ENCODE measurements at regions not wholly inside any gene's neighbourhood (a gene's known extent, or its start where the extent isn't known, plus 50 kb on each side); places are given as distances from the start of the nearest gene placed in this dataset.
"Not testable (repeated sequence)": the region's sequence is repeated elsewhere in the genome, so short reads cannot be mapped to it uniquely, and the experiment has no call there.

DNA sequence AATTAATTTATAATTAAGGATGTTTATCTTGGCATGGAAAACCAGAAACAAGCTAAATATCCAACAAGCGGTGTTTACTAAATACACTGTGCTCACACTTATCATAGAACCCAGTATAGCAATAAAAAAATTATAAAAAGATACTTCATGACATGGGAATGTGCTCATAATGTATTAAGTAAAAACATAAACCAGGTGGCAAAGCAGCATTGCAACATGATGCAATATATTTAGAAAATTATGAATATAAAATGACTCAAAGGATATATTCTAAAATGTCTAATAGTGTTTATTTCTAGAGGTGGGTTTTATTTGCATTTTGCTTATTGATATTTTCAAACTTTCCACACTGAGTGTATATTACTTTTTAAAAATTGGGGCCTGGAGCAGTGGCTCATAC lies 84.4 kb upstream of the ATL2 start:
- DNase-seq (ENCODE audit: low read depth): no peak
- no peak overlapping the region for H3K4me3 ChIP-seq (ENCODE audit: control insufficient read depth, low read depth, low read length)
- TF ChIP-seq, protein P1, sequence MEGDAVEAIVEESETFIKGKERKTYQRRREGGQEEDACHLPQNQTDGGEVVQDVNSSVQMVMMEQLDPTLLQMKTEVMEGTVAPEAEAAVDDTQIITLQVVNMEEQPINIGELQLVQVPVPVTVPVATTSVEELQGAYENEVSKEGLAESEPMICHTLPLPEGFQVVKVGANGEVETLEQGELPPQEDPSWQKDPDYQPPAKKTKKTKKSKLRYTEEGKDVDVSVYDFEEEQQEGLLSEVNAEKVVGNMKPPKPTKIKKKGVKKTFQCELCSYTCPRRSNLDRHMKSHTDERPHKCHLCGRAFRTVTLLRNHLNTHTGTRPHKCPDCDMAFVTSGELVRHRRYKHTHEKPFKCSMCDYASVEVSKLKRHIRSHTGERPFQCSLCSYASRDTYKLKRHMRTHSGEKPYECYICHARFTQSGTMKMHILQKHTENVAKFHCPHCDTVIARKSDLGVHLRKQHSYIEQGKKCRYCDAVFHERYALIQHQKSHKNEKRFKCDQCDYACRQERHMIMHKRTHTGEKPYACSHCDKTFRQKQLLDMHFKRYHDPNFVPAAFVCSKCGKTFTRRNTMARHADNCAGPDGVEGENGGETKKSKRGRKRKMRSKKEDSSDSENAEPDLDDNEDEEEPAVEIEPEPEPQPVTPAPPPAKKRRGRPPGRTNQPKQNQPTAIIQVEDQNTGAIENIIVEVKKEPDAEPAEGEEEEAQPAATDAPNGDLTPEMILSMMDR (IDR thresholded peaks at IDR 0.05; ENCODE audit: control insufficient read depth, insufficient read depth, low read depth, low read length, missing control alignments): no peak

DNA sequence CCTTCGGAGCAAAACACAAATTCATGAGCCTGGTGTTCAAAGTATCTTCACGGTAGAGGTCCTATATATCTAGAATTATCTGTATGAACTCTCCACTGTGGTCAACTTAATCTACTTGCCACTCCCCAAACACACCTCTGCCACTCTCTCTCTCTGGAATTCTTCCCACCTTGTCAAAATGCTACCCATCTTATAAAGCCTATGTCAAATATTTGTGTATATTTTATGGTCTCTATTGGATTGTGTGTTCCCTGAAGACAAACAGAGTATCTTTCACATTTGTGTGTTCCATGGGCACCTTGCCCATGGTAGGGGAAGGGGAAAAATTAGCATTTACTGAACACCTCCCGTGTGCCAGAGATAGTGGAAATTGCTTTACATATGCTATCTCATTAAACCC lies 83.2 kb upstream of the ATL2 start:
- H3K4me3 ChIP-seq (ENCODE audit: control insufficient read depth, low read depth, low read length): no peak overlapping the region
- TF ChIP-seq, protein P1 (IDR thresholded peaks at IDR 0.05; ENCODE audit: control insufficient read depth, insufficient read depth, low read depth, low read length, missing control alignments): no peak
- no peak for DNase-seq (ENCODE audit: low read depth)

DNA sequence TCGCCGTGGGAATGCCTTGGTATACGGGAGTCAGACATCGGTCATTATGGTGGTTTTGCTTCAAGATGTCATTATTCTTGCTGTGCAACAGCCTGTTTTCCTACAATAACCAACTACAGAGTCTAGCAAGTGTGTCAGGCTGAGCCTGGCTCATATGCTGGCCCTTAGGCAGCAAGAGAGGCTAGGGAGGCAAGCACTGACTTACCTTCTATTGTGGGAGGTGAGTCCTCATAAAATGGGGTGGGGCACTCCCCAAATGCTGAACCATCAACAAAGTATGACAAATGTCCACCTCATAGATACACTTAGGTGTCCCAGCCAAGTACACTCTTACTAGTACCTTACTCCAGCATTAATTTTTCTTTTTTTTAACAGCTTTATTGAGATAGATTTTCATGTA lies 77.0 kb upstream of the ATL2 start:
- no peak overlapping the region for H3K4me3 ChIP-seq (ENCODE audit: control insufficient read depth, low read depth, low read length)
- no peak for DNase-seq (ENCODE audit: low read depth)
- TF ChIP-seq, protein P1 (IDR thresholded peaks at IDR 0.05; ENCODE audit: control insufficient read depth, insufficient read depth, low read depth, low read length, missing control alignments): no peak

DNA sequence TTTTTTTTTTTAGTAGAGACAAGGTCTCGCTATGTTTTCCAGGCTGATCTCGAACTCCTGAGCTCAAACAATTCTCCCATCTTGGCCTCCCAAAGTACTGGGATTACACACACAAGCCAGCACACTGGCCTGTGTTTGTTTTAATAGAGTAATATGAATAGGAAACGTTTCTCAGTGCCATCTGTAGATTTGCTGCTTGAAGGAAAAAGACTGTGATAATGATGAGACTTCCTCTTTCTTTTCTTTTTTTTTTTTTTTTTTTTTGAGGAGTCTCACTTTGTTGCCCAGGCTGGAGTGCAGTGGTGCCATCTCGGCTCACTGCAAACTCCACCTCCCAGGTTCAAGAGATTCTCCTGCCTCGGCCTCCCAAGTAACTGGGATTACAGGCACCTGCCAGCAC lies 74.7 kb upstream of the ATL2 start:
- H3K4me3 ChIP-seq (ENCODE audit: control insufficient read depth, low read depth, low read length); DNase-seq (ENCODE audit: low read depth): not testable (repeated sequence)

DNA sequence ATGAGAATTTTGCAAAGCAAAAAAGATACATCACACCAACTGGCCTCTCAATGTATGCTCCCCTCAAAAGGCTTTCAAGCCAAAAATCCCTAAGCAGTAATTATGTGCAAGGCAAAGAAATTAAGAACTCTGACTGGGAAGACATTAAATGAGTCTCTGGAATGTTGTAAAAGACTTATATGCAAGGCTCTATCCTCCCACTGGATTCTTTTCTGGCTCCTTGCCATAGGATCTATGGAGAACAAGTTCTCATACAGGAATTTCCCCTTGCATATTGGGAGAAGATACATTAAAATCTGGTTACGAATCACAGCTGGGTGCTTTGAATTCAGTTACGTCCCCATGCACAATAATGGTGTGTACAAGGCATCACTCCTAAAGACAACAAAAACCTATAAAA lies 73.4 kb upstream of the ATL2 start:
- H3K4me3 ChIP-seq (ENCODE audit: control insufficient read depth, low read depth, low read length): no peak overlapping the region
- TF ChIP-seq, protein P1 (IDR thresholded peaks at IDR 0.05; ENCODE audit: control insufficient read depth, insufficient read depth, low read depth, low read length, missing control alignments): no peak
- DNase-seq (ENCODE audit: low read depth): no peak

DNA sequence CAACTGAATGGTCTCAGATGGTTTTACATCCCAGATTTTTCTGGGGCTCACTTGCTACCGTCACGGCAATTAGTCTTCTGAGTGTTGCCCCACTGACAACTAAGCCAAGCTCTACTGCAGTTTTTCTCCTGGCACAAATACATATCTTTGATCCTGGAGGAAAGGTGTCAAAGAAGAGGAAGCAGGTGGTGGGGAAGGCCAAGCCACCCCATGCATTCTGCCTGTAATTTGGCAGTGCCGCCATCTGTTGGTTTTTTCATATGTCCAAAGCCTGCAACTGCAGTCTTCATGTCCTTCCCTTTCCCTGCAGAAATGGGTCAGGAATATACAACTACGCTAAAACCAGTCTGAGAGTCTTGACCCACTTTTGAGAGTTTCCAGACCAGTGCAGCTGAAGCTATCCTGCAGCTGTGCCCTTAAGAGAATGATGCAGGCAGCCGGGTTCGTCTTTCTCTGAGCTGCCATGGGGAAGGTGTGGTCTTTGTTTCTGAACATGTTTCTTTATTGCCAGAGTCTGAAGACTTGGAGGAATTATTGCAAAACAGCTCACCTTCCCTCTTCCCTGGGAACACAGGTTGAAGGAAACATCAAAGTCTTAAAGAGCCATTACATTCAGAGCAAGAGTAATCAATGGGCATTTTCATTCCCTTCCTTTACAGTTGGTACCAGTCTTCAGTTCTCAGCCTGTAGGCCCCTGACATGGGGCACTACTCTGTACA lies 71.8 kb upstream of the ATL2 start:
- H3K4me3 ChIP-seq (ENCODE audit: control insufficient read depth, low read depth, low read length): no peak overlapping the region
- no peak for DNase-seq (ENCODE audit: low read depth)
- TF ChIP-seq, protein P1 (IDR thresholded peaks at IDR 0.05; ENCODE audit: control insufficient read depth, insufficient read depth, low read depth, low read length, missing control alignments): no peak

DNA sequence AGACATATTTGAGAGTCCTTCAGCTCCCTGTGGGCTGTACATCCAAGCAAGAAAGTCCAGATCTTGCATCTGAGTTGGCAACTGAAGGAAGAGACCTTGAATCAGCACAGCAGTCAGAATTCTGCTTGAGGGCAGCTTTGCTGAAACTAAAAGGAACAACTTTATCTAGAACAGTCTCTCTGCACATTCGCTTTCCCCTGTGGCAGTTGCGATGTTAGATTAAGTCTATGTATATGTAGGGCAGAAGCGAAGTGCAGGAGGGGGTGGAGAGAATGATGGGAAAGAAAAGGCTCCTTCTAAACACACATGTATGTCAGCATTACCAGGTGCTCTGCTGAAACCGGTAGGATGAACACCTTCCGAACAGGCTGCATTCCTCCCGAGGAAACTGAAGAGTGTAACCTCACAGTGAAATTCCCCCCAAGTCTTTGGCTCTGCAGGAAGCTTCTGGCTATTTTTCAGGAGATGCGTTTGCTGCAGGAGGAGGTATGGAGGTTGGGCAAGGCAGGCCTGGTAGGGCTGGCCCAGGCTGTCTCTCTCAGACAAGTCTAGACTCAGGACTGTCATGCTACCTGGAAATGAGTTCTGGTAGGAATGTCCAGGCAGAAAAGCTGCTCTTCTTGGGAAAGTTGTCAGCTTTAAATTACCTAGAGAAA lies 70.0 kb upstream of the ATL2 start:
- H3K4me3 ChIP-seq (ENCODE audit: control insufficient read depth, low read depth, low read length): no peak overlapping the region
- TF ChIP-seq, protein P1 (IDR thresholded peaks at IDR 0.05; ENCODE audit: control insufficient read depth, insufficient read depth, low read depth, low read length, missing control alignments): no peak
- no peak for DNase-seq (ENCODE audit: low read depth)

Measured in AG09309 (cell line).